Left lung (tissue), 4 donors: ENCODE measurements at regions not wholly inside any gene's neighbourhood (a gene's known extent, or its start where the extent isn't known, plus 50 kb on each side); places are given as distances from the start of the nearest gene placed in this dataset.
"Not testable (repeated sequence)": the region's sequence is repeated elsewhere in the genome, so short reads cannot be mapped to it uniquely, and the experiment has no call there.

Experiments used
- ATAC-seq: fragments of 200-7000 bp; cut with Tn5 transposase; one replicate; pipeline ENCODE4 v1.9.1; 2020; ENCODE audit warnings: moderate library complexity
- DNase-seq, 4 donors: peaks; one replicate each; pipeline ENCODE4 v3.0.0-alpha.2; 2013 to 2020
- H3K27ac ChIP-seq, 2 donors: fragments of 200-600 bp; sonication (generic) in 1 of 2; one replicate each; pipeline versions ENCODE4 v1.5.0 to v1.8.0; 2020 to 2021
- H3K27me3 ChIP-seq, 2 donors: fragments of 200-600 bp; sonication (generic) in 1 of 2; one replicate each; pipeline versions ENCODE4 v1.5.0 to v1.8.0; 2020 to 2021
- H3K36me3 ChIP-seq, 2 donors: fragments of 200-600 bp; sonication (generic) in 1 of 2; one replicate each; pipeline versions ENCODE4 v1.5.0 to v1.8.0; 2020 to 2021
- H3K4me1 ChIP-seq, 2 donors: fragments of 200-600 bp; one replicate each; pipeline ENCODE4 v1.8.0; 2021
- H3K4me3 ChIP-seq, 2 donors: fragments of 200-600 bp; sonication (generic) in 1 of 2; one replicate each; pipeline versions ENCODE4 v1.5.0 to v1.8.0; 2020 to 2021; ENCODE audit warnings: mild to moderate bottlenecking in 1 of 2
- H3K9me3 ChIP-seq, 2 donors: fragments of 200-600 bp; sonication (generic) in 1 of 2; one replicate each; pipeline versions ENCODE4 v1.5.0 to v1.8.0; 2020 to 2021
- CTCF ChIP-seq, 2 donors: fragments of 200-600 bp; sonication (generic) in 1 of 2; IDR thresholded peaks; one replicate each; pipeline versions ENCODE4 v1.5.0 to v1.8.0; 2021; ENCODE audit warnings: antibody characterized with exemption in 2 of 2
- intact Hi-C, 2 donors: fragments of 100-400 bp; cut with DNase I; formaldehyde crosslinking; loops; one replicate each; pipeline versions ENCODE4 v1.11.2 to v1.14.2; 2022
- donor health status: DM: no; HTN: yes; CAD: no.
- donor health status: DM: no; HTN: no; CAD: no.

- Histone ChIP-seq H3K4me1 (peaks cover 0 to 5% of the 10 kb centered on the region in 2 donors), H3K9me3 (no peaks in the 10 kb centered on the region), H3K36me3 (no peaks in the 10 kb centered on the region), H3K27me3 (no peaks in the 10 kb centered on the region), H3K27ac (no peak overlapping the region), H3K4me3 (no peak overlapping the region)
- intact Hi-C loops = no loop called here
- no peak for TF ChIP-seq CTCF (IDR thresholded peaks at IDR 0.05)
- no peak for ATAC-seq
- DNase-seq = no peak
Observed at GRCh38 chr17:78299049-78299448, 60.8 kb downstream of the SOCS3 start.

GRCh38 chr17:78294776-78295175, 63.3 kb downstream of the TMEM235 start:
- Histone ChIP-seq H3K27ac (no peak overlapping the region), H3K4me1 (peaks cover 0 to 22% of the 10 kb centered on the region in 2 donors), H3K36me3 (no peaks in the 10 kb centered on the region), H3K27me3 (no peaks in the 10 kb centered on the region), H3K9me3 (no peaks in the 10 kb centered on the region), H3K4me3 (no peak overlapping the region)
- ATAC-seq (no peak), DNase-seq (no peak)
- no peak for TF ChIP-seq CTCF (IDR thresholded peaks at IDR 0.05)
- intact Hi-C loops = no loop called here

DNA sequence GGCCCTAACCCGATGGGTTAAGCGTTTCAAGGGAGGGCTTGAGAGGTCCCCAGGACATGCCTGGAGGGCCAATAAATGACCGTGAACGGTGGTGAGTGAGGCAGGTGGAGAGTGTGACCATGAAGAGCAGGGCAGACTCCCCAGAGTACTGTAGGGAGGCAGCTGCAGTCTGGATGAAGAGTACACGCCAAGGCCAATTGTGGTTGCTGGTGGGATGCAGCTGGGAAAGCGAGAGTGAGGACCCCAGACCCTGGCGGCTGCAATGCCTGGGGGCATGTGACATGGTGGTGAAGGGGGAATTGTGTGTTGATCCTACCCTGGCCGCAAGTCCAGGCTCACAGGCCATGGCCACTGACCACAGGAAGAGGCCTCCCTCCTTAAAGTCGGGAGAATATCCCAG, 62.9 kb downstream of the TMEM235 start:
- intact Hi-C loops = no loop called here
- no peak overlapping the region for H3K27ac ChIP-seq
- H3K36me3 ChIP-seq = no peaks in the 10 kb centered on the region
- no peaks in the 10 kb centered on the region for H3K9me3 ChIP-seq
- no peak for ATAC-seq
- no peak for TF ChIP-seq CTCF (IDR thresholded peaks at IDR 0.05)
- DNase-seq = no peak
- no peak overlapping the region for H3K4me3 ChIP-seq
- no peaks in the 10 kb centered on the region for H3K27me3 ChIP-seq
- peaks cover 0 to 27% of the 10 kb centered on the region in 2 donors for H3K4me1 ChIP-seq

GRCh38 chr17:78293151-78293550, 61.7 kb downstream of the TMEM235 start:
- DNase-seq, H3K9me3 ChIP-seq, intact Hi-C loops, H3K4me3 ChIP-seq, H3K27ac ChIP-seq, H3K36me3 ChIP-seq, ATAC-seq, H3K27me3 ChIP-seq: not testable (repeated sequence)
- peaks cover 0 to 36% of the 10 kb centered on the region in 2 donors for H3K4me1 ChIP-seq

- Histone ChIP-seq H3K4me3 (no peak overlapping the region), H3K27me3 (no peaks in the 10 kb centered on the region), H3K27ac (no peak overlapping the region), H3K36me3 (no peaks in the 10 kb centered on the region), H3K4me1 (peaks cover 0 to 36% of the 10 kb centered on the region in 2 donors), H3K9me3 (no peaks in the 10 kb centered on the region)
- DNase-seq (no peak), ATAC-seq (no peak)
- intact Hi-C loops = no loop called here
- TF ChIP-seq CTCF (IDR thresholded peaks at IDR 0.05) = no peak
Observed at GRCh38 chr17:78291944-78292910, 60.8 kb downstream of the TMEM235 start.
